ENCODE measurements at regions not wholly inside any gene's neighbourhood (a gene's known extent, or its start where the extent isn't known, plus 50 kb on each side); places are given as distances from the start of the nearest gene placed in this dataset.

GRCh38 chr14:44009642-44010041, 497.4 kb downstream of the FSCB start (continued):
- TF ChIP-seq CHD2 (IDR thresholded peaks at IDR 0.05; ENCODE audit: low read length, partially characterized antibody) (no peak), GATA2 (CRISPR knock-in tag; IDR thresholded peaks at IDR 0.05) (no peak), NRF1 (IDR thresholded peaks at IDR 0.05; ENCODE audit: low read depth, low read length) (no peak), IRF3 (IDR thresholded peaks at IDR 0.05; ENCODE audit: low read depth, low read length) (no peak), RFX5 (IDR thresholded peaks at IDR 0.05; ENCODE audit: low read length) (no peak), POLR2AphosphoS5 (IDR thresholded peaks at IDR 0.05; ENCODE audit: low read depth, low read length) (no peak), TAF1 (IDR thresholded peaks at IDR 0.05; ENCODE audit: borderline replicate concordance, low read depth, low read length) (no peak)

DNA sequence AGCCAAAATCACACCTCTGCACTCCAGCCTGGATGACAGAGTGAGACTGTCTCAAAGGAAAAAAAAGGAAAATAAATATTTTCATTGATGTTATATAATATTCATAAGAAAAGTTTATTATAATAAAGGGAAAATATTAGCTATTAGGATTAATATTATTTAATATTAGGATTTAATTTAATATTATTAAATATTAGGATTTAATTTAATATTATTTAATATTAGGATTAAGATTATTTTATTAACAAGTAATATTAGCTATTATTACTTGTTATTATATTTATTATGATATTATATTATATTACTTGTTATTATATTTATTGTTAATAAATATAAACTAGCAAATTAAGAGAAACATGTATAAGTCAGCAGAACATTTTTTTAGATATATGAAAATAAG, 518.1 kb downstream of the FSCB start:
- H3K9me2 ChIP-seq: no peaks in the 10 kb centered on the region
- TF ChIP-seq MEF2A (IDR thresholded peaks at IDR 0.05; ENCODE audit: borderline replicate concordance, low read depth) (no peak), SMC3 (IDR thresholded peaks at IDR 0.05; ENCODE audit: low read depth, low read length) (no peak), EZH2phosphoT487 (IDR thresholded peaks at IDR 0.05; ENCODE audit: borderline replicate concordance, low read depth) (no peak), REST (IDR thresholded peaks at IDR 0.05; ENCODE audit: low read depth, low read length) (no peak), IRF3 (IDR thresholded peaks at IDR 0.05; ENCODE audit: low read depth, low read length) (no peak), PBX3 (IDR thresholded peaks at IDR 0.05) (no peak), JUND (IDR thresholded peaks at IDR 0.05) (no peak), ZBTB33 (IDR thresholded peaks at IDR 0.05; ENCODE audit: borderline replicate concordance, low read depth) (no peak), NRF1 (IDR thresholded peaks at IDR 0.05; ENCODE audit: low read depth, low read length) (no peak), FOSL2 (IDR thresholded peaks at IDR 0.05; ENCODE audit: borderline replicate concordance, low read depth) (no peak), POLR2AphosphoS5 (IDR thresholded peaks at IDR 0.05; ENCODE audit: low read depth, low read length) (no peak), RCOR1 (IDR thresholded peaks at IDR 0.05; ENCODE audit: low read length) (no peak), TCF12 (IDR thresholded peaks at IDR 0.05) (no peak), RFX5 (IDR thresholded peaks at IDR 0.05; ENCODE audit: low read length) (no peak), ELF1 (IDR thresholded peaks at IDR 0.05) (no peak)
- TF ChIP-seq, protein P1, sequence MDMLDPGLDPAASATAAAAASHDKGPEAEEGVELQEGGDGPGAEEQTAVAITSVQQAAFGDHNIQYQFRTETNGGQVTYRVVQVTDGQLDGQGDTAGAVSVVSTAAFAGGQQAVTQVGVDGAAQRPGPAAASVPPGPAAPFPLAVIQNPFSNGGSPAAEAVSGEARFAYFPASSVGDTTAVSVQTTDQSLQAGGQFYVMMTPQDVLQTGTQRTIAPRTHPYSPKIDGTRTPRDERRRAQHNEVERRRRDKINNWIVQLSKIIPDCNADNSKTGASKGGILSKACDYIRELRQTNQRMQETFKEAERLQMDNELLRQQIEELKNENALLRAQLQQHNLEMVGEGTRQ (IDR thresholded peaks at IDR 0.05; ENCODE audit: borderline replicate concordance, low read depth, low read length): no peak
- TF ChIP-seq, protein P2, sequence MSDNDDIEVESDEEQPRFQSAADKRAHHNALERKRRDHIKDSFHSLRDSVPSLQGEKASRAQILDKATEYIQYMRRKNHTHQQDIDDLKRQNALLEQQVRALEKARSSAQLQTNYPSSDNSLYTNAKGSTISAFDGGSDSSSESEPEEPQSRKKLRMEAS (IDR thresholded peaks at IDR 0.05; ENCODE audit: low read depth): no peak
- H3K4me2 ChIP-seq: no peak overlapping the region
- CTCF ChIA-PET: no interaction called here
- DNase-seq: no peak
- no peaks in the 10 kb centered on the region for H3K27me3 ChIP-seq (ENCODE audit: insufficient read depth)
- no peaks in the 10 kb centered on the region for H3K9me3 ChIP-seq
- no peak overlapping the region for H3K4me3 ChIP-seq (ENCODE audit: low read depth in 2 of 2, low read length in 1 of 2)
- no peaks in the 10 kb centered on the region for H3K79me2 ChIP-seq (ENCODE audit: insufficient read depth)
- H2AFZ ChIP-seq (ENCODE audit: low read depth): no peak overlapping the region
- no peak overlapping the region for H3K27ac ChIP-seq (ENCODE audit: low read depth in 2 of 2, low read length in 1 of 2)
- POLR2A ChIA-PET: no interaction called here
- H3K9ac ChIP-seq: no peak overlapping the region
- H3K36me3 ChIP-seq (replicated peaks in 1 of 2; ENCODE audit: control insufficient read depth in 1 of 2, insufficient read depth in 2 of 2, low read length in 1 of 2): no peaks in the 10 kb centered on the region
- H4K20me1 ChIP-seq (ENCODE audit: insufficient read depth): no peaks in the 10 kb centered on the region
- no peaks in the 10 kb centered on the region for H3F3A ChIP-seq (replicated peaks; ENCODE audit: insufficient read depth)
- H3K4me1 ChIP-seq (ENCODE audit: control insufficient read depth in 1 of 2, insufficient read depth in 2 of 2, low read depth in 1 of 2, low read length in 1 of 2): no peaks in the 10 kb centered on the region

All from SK-N-SH (cell line).